Fibroblast of lung (primary cell): ENCODE measurements at regions not wholly inside any gene's neighbourhood (a gene's known extent, or its start where the extent isn't known, plus 50 kb on each side); places are given as distances from the start of the nearest gene placed in this dataset.

ENCODE experiments used
- DNase-seq, 2 donors: peaks; one replicate each; pipeline versions ENCODE4 v3.0.0 to v3.0.0-alpha.2; 2010; ENCODE audit warnings: low read depth in 2 of 2
- H2AFZ ChIP-seq: 2 replicates; pipeline ENCODE4 v1.5.1; 2012; ENCODE audit warnings: low read length, control low read depth, inconsistent platforms
- H3K27ac ChIP-seq: 2 replicates; pipeline ENCODE4 v1.5.1; 2011; ENCODE audit warnings: low read length, control low read depth; ENCODE audit not compliant: insufficient read depth
- H3K27me3 ChIP-seq: 2 replicates; pipeline ENCODE4 v1.5.1; 2011; ENCODE audit warnings: mild to moderate bottlenecking, low read length; ENCODE audit not compliant: control insufficient read depth, insufficient read depth
- H3K36me3 ChIP-seq: 2 replicates; pipeline ENCODE4 v1.5.1; 2011; ENCODE audit warnings: low read length; ENCODE audit not compliant: control insufficient read depth, insufficient read depth
- H3K4me1 ChIP-seq: 2 replicates; pipeline ENCODE4 v1.5.1; 2011; ENCODE audit warnings: low read length; ENCODE audit not compliant: control insufficient read depth, insufficient read depth; ENCODE audit errors: extremely low read depth
- H3K4me2 ChIP-seq: 2 replicates; pipeline ENCODE4 v1.5.1; 2011; ENCODE audit warnings: low read length, control low read depth; ENCODE audit not compliant: insufficient read depth; ENCODE audit errors: extremely low read depth
- H3K4me3 ChIP-seq, 4 experiments: fragments of 200-600 bp in 1 of 4; sonication (generic) in 1 of 4; replicated peaks in 1 of 4; 2 replicates each; pipeline ENCODE4 v1.5.1; 2011 to 2016; ENCODE audit warnings: low read length in 4 of 4, low read depth in 3 of 4, mild to moderate bottlenecking in 3 of 4, control low read depth in 2 of 4, inconsistent platforms in 1 of 4, mixed read lengths in 1 of 4; ENCODE audit not compliant: insufficient read depth in 1 of 4; ENCODE audit errors: control extremely low read depth in 1 of 4
- H3K79me2 ChIP-seq: 2 replicates; pipeline ENCODE4 v1.5.1; 2012; ENCODE audit warnings: mild to moderate bottlenecking, low read length, inconsistent platforms; ENCODE audit not compliant: control insufficient read depth, insufficient read depth
- H3K9ac ChIP-seq: 2 replicates; pipeline ENCODE4 v1.5.1; 2011; ENCODE audit warnings: mild to moderate bottlenecking, low read length, control low read depth; ENCODE audit not compliant: insufficient read depth
- H3K9me3 ChIP-seq: 2 replicates; pipeline ENCODE4 v1.5.1; 2012; ENCODE audit warnings: low read depth, low read length; ENCODE audit not compliant: control insufficient read depth, insufficient read depth
- H4K20me1 ChIP-seq: 2 replicates; pipeline ENCODE4 v1.5.1; 2011; ENCODE audit warnings: low read length; ENCODE audit not compliant: control insufficient read depth, insufficient read depth; ENCODE audit errors: extremely low read depth
- EZH2 ChIP-seq: IDR thresholded peaks from 2 replicates; pipeline ENCODE4 v1.5.1; 2012; ENCODE audit warnings: low read length, control low read depth, mild to moderate bottlenecking; ENCODE audit errors: missing control alignments
- TF ChIP-seq, protein P1 (sequence below), 2 donors: IDR thresholded peaks in 1 of 2; conservative IDR thresholded peaks in 1 of 2; 1 replicate in 1 of 2; 2 replicates in 1 of 2; pipeline ENCODE4 v1.5.1; 2011 to 2012; ENCODE audit warnings: low read length in 2 of 2, control low read depth in 1 of 2, inconsistent platforms in 1 of 2, low read depth in 1 of 2, mild to moderate bottlenecking in 1 of 2

DNA sequence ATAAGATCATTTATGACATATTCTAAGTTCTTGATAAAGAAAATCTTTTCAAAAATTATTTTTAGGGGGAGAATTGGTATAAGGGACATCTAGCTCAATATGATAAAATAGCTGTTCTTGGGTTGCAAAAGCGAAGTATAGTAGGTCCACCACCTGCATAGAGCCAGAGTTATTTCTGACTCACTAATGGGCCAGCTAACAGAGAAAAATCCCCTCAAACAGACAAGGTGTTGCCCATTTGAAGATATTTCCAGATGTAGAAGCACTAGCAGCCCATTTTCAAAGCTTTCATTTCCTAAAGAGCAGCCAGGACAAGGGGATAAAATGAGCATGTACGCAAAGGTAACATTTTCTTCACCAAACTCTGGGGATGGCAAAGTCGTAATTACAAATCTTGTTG lies 165.7 kb upstream of the FN1 start:
- Histone ChIP-seq H3K36me3 (no peaks in the 10 kb centered on the region), H3K4me3 (no peak overlapping the region), H2AFZ (no peak overlapping the region), H3K9me3 (no peaks in the 10 kb centered on the region), H4K20me1 (no peaks in the 10 kb centered on the region), H3K27me3 (no peaks in the 10 kb centered on the region), H3K9ac (no peak overlapping the region), H3K79me2 (no peaks in the 10 kb centered on the region), H3K4me1 (peaks cover 2% of the 10 kb centered on the region), H3K27ac (no peak overlapping the region), H3K4me2 (no peak overlapping the region)
- TF ChIP-seq, protein P1, sequence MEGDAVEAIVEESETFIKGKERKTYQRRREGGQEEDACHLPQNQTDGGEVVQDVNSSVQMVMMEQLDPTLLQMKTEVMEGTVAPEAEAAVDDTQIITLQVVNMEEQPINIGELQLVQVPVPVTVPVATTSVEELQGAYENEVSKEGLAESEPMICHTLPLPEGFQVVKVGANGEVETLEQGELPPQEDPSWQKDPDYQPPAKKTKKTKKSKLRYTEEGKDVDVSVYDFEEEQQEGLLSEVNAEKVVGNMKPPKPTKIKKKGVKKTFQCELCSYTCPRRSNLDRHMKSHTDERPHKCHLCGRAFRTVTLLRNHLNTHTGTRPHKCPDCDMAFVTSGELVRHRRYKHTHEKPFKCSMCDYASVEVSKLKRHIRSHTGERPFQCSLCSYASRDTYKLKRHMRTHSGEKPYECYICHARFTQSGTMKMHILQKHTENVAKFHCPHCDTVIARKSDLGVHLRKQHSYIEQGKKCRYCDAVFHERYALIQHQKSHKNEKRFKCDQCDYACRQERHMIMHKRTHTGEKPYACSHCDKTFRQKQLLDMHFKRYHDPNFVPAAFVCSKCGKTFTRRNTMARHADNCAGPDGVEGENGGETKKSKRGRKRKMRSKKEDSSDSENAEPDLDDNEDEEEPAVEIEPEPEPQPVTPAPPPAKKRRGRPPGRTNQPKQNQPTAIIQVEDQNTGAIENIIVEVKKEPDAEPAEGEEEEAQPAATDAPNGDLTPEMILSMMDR (conservative IDR thresholded peaks at IDR 0.05 in 1 of 2, IDR thresholded peaks at IDR 0.05 in 1 of 2; ENCODE audit: low read depth in 1 of 2, low read length in 2 of 2) = no peak
- no peak for TF ChIP-seq EZH2
- peak in 1 of 2 donors; percentile 55 for DNase-seq

DNA sequence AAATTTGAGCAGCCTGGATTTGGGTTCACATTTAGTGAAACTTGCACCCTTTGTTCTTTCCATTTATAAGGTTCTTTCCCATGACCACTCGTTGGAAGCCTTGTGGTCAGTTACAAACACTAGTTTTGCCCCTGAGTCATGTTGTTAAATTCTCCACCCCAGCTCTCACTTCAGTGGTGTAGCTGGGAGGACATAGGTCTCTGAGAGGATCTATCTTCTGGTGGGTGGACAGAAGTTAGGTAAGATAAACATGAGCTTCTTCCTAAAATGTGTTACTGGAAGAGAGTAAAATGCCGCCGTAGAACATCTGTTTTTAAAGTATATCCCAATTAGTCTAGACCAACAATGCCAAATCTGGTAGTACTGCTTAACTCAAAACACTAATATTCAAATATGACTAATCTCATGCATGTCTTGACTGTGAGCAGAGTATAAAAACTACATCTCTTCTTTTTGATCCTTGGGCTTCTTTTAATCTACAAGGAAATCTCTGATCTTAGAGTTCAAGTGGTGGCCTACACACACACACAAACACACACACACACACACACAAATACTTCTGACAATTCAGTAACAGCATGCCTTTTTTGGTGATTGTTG lies 162.6 kb upstream of the FN1 start:
- Histone ChIP-seq H3K79me2 (no peaks in the 10 kb centered on the region), H4K20me1 (no peaks in the 10 kb centered on the region), H3K27me3 (no peaks in the 10 kb centered on the region), H3K9me3 (no peaks in the 10 kb centered on the region), H3K4me1 (peaks cover 2% of the 10 kb centered on the region), H3K4me2 (no peak overlapping the region), H2AFZ (no peak overlapping the region), H3K9ac (no peak overlapping the region), H3K4me3 (no peak overlapping the region), H3K36me3 (no peaks in the 10 kb centered on the region), H3K27ac (no peak overlapping the region)
- DNase-seq = peak; percentile 91 to 96
- TF ChIP-seq EZH2 = no peak
- TF ChIP-seq, protein P1 (conservative IDR thresholded peaks at IDR 0.05 in 1 of 2, IDR thresholded peaks at IDR 0.05 in 1 of 2; ENCODE audit: low read depth in 1 of 2, low read length in 2 of 2) = no peak

DNA sequence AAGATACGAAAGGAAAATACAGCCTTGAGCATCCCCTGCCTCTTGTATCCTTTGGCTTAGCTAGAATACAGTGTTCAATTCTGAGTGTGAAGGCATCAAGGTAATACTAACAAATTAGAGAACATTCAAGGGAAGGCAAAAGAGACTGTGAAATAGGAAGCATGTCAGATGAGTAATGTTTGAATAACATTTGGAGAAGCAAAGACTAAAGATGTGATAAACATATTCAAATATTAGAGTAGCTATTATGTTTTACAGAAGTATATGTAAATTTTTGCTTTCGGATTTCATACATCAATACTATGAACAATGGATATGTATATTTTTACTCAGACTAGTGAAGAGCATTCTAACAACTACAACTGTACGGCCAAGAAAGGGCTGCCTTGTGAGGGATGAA lies 161.7 kb upstream of the FN1 start:
- TF ChIP-seq, protein P1 (conservative IDR thresholded peaks at IDR 0.05 in 1 of 2, IDR thresholded peaks at IDR 0.05 in 1 of 2; ENCODE audit: low read depth in 1 of 2, low read length in 2 of 2) = no peak
- TF ChIP-seq EZH2 = no peak
- Histone ChIP-seq H3K36me3 (no peaks in the 10 kb centered on the region), H3K9me3 (no peaks in the 10 kb centered on the region), H3K27me3 (no peaks in the 10 kb centered on the region), H3K9ac (no peak overlapping the region), H3K4me3 (no peak overlapping the region), H3K4me2 (no peak overlapping the region), H4K20me1 (no peaks in the 10 kb centered on the region), H3K4me1 (no peaks in the 10 kb centered on the region), H3K27ac (no peak overlapping the region), H3K79me2 (no peaks in the 10 kb centered on the region), H2AFZ (no peak overlapping the region)
- DNase-seq = no peak
